OCI-LY7 (cell line): ENCODE measurements at regions not wholly inside any gene's neighbourhood (a gene's known extent, or its start where the extent isn't known, plus 50 kb on each side); places are given as distances from the start of the nearest gene placed in this dataset.

Source experiments
- BruUV-seq: library from RNA; stranded (reverse); fragments of 400-500 nt; replicated peaks from 2 replicates; lab custom pipeline; 2021; lab: Mats Ljungman, UMichigan
- CTCF ChIA-PET: fragments of 300-600 bp; sonication (Branson Sonifier 250); formaldehyde crosslinking; loops from one replicate; lab custom pipeline; 2022; ENCODE audit warnings: antibody characterized with exemption; ENCODE audit not compliant: unreplicated experiment; lab: Charles Lee
- POLR2A ChIA-PET: fragments of 300-600 bp; sonication (Branson Sonifier 250); formaldehyde crosslinking; loops from one replicate; lab custom pipeline; 2022; ENCODE audit warnings: antibody characterized with exemption; lab: Charles Lee
- DNase-seq: peaks from one replicate; pipeline ENCODE4 v3.0.0-alpha.2; 2015; ENCODE audit warnings: low spot score
- H2AFZ ChIP-seq: fragments of 200-600 bp; sonication (generic), shearing (Covaris generic); 2 replicates; pipeline ENCODE4 v1.6.1; 2014; ENCODE audit warnings: mild to moderate bottlenecking, antibody characterized with exemption, low read length, moderate library complexity
- H3K27ac ChIP-seq: fragments of 200-600 bp; sonication (generic); 2 replicates; pipeline ENCODE4 v1.5.1; 2014; ENCODE audit warnings: mixed run types, low read depth, mild to moderate bottlenecking, moderate library complexity, low read length, inconsistent platforms; ENCODE audit not compliant: poor library complexity, severe bottlenecking
- H3K36me3 ChIP-seq: fragments of 200-600 bp; sonication (generic); 2 replicates; pipeline ENCODE4 v1.6.1; 2014; ENCODE audit warnings: mild to moderate bottlenecking, antibody characterized with exemption, low read length, moderate library complexity, mixed read lengths; ENCODE audit not compliant: insufficient read depth
- H3K4me1 ChIP-seq: fragments of 200-600 bp; sonication (generic); 2 replicates; pipeline ENCODE4 v1.5.1; 2014; ENCODE audit warnings: mild to moderate bottlenecking, low read length; ENCODE audit not compliant: insufficient read depth, poor library complexity, severe bottlenecking
- H3K4me2 ChIP-seq: fragments of 200-600 bp; sonication (generic); 2 replicates; pipeline ENCODE4 v1.6.1; 2014; ENCODE audit warnings: mild to moderate bottlenecking, low read length
- H3K4me3 ChIP-seq: fragments of 200-600 bp; sonication (generic); 2 replicates; pipeline ENCODE4 v1.5.1; 2014; ENCODE audit warnings: mild to moderate bottlenecking, low read depth, low read length; ENCODE audit not compliant: poor library complexity, severe bottlenecking
- H3K79me2 ChIP-seq: fragments of 200-600 bp; sonication (generic); 2 replicates; pipeline ENCODE4 v1.6.1; 2016; ENCODE audit warnings: low read depth, mild to moderate bottlenecking, low read length, moderate library complexity, mixed read lengths; ENCODE audit not compliant: insufficient read depth
- H3K9me2 ChIP-seq: fragments of 200-600 bp; sonication (generic); 2 replicates; pipeline ENCODE4 v1.6.1; 2016; ENCODE audit warnings: mild to moderate bottlenecking, low read length, mixed read lengths; ENCODE audit not compliant: insufficient read depth
- H3K9me3 ChIP-seq: fragments of 200-600 bp; sonication (generic); 2 replicates; pipeline ENCODE4 v1.6.1; 2014; ENCODE audit warnings: mild to moderate bottlenecking, mixed run types, low read length, mixed read lengths
- H4K20me1 ChIP-seq: fragments of 200-600 bp; sonication (generic); 2 replicates; pipeline ENCODE4 v1.6.1; 2014; ENCODE audit warnings: mild to moderate bottlenecking, antibody characterized with exemption, low read length, moderate library complexity, mixed read lengths; ENCODE audit not compliant: insufficient read depth
- CTCF ChIP-seq: fragments of 200-600 bp; sonication (generic); conservative IDR thresholded peaks from 2 replicates; pipeline ENCODE4 v1.5.1; 2014; ENCODE audit warnings: mild to moderate bottlenecking, antibody characterized with exemption, low read length, moderate library complexity, mixed read lengths
- EZH2phosphoT487 ChIP-seq: fragments of 200-600 bp; sonication (generic); IDR thresholded peaks from 2 replicates; pipeline ENCODE4 v1.6.1; 2018; ENCODE audit warnings: low read depth, borderline replicate concordance, mild to moderate bottlenecking, mixed run types, antibody characterized with exemption, low read length, moderate library complexity, mixed read lengths
- intact Hi-C: fragments of 100-400 bp; cut with micrococcal nuclease; formaldehyde crosslinking; loops from one replicate; pipeline ENCODE4 v1.10.0; 2022; ENCODE audit not compliant: unreplicated experiment

- Histone ChIP-seq H3K4me2 (no peak overlapping the region), H3K27ac (no peak overlapping the region), H3K9me3 (no peaks in the 10 kb centered on the region), H3K36me3 (no peaks in the 10 kb centered on the region), H3K4me1 (no peaks in the 10 kb centered on the region), H4K20me1 (no peaks in the 10 kb centered on the region), H2AFZ (no peak overlapping the region), H3K4me3 (no peak overlapping the region), H3K79me2 (no peaks in the 10 kb centered on the region), H3K9me2 (no peaks in the 10 kb centered on the region)
- BruUV-seq, result no TSS peak
- TF ChIP-seq EZH2phosphoT487, result no peak
- no peak for TF ChIP-seq CTCF
- ChIA-PET POLR2A (interaction anchor here (0.6 kb wide), 1 partner anchor 213 kb away, joined by 3 read pairs; no protein-coding TSS in a partner anchor), CTCF (no interaction called here)
- no peak for DNase-seq
- intact Hi-C loops, result no loop called here
Observed at GRCh38 chr14:94699831-94700230, 70.1 kb downstream of the GSC start.

- H3K4me2 ChIP-seq, result no peak overlapping the region
- H3K4me3 ChIP-seq, result no peak overlapping the region
- H3K27ac ChIP-seq, result no peak overlapping the region
- no peak for DNase-seq
- intact Hi-C loops, result no loop called here
- no TSS peak for BruUV-seq
- no peaks in the 10 kb centered on the region for H3K9me3 ChIP-seq
- POLR2A ChIA-PET, result no interaction called here
- H3K36me3 ChIP-seq, result no peaks in the 10 kb centered on the region
- no peak overlapping the region for H2AFZ ChIP-seq
- H4K20me1 ChIP-seq, result no peaks in the 10 kb centered on the region
- no peaks in the 10 kb centered on the region for H3K4me1 ChIP-seq
- TF ChIP-seq CTCF (no peak), EZH2phosphoT487 (no peak)
- no peaks in the 10 kb centered on the region for H3K79me2 ChIP-seq
- no peaks in the 10 kb centered on the region for H3K9me2 ChIP-seq
- CTCF ChIA-PET, result no interaction called here
Observed at GRCh38 chr14:94697773-94698556, 71.9 kb downstream of the GSC start.

- Histone ChIP-seq H3K4me3 (no peak overlapping the region), H3K36me3 (no peaks in the 10 kb centered on the region), H3K4me1 (no peaks in the 10 kb centered on the region), H2AFZ (no peak overlapping the region), H3K27ac (no peak overlapping the region), H3K4me2 (no peak overlapping the region), H3K9me3 (no peaks in the 10 kb centered on the region), H3K79me2 (no peaks in the 10 kb centered on the region), H4K20me1 (no peaks in the 10 kb centered on the region), H3K9me2 (no peaks in the 10 kb centered on the region)
- intact Hi-C loops, result no loop called here
- DNase-seq, result no peak
- TF ChIP-seq CTCF, result no peak
- no peak for TF ChIP-seq EZH2phosphoT487
- POLR2A ChIA-PET, result no interaction called here
- CTCF ChIA-PET, result no interaction called here
- no TSS peak for BruUV-seq
Observed at GRCh38 chr14:94696518-94696917, 73.4 kb downstream of the GSC start.
